NCI-H82 treated with DMSO at 0.1 percent for 48 hours (cell line): ENCODE measurements at regions not wholly inside any gene's neighbourhood (a gene's known extent, or its start where the extent isn't known, plus 50 kb on each side); places are given as distances from the start of the nearest gene placed in this dataset.

ENCODE experiments used
- DNase-seq: peaks from one replicate; lab custom pipeline; 2025; ENCODE audit not compliant: unreplicated experiment; lab: John Stamatoyannopoulos, UW

GRCh38 chr18:71597219-71597618, 946.9 kb downstream of the CBLN2 start:
- DNase-seq, result no peak

GRCh38 chr18:71583252-71583651, 960.9 kb downstream of the CBLN2 start:
- DNase-seq, result no peak

- no peak for DNase-seq
Observed at GRCh38 chr18:71554686-71555085, 989.5 kb downstream of the CBLN2 start.

GRCh38 chr18:71541643-71542042, 1002.5 kb downstream of the CBLN2 start:
- no peak for DNase-seq

GRCh38 chr18:71529703-71530303, 1014.3 kb downstream of the CBLN2 start:
- no peak for DNase-seq

- DNase-seq, result no peak
Observed at GRCh38 chr18:71523483-71524435, 1020.4 kb downstream of the CBLN2 start.

GRCh38 chr18:71505526-71505925, 1038.6 kb downstream of the CBLN2 start:
- DNase-seq, result no peak

- no peak for DNase-seq
Observed at GRCh38 chr18:71503222-71503621, 1040.9 kb downstream of the CBLN2 start.

GRCh38 chr18:71485611-71486010, 1058.5 kb downstream of the CBLN2 start:
- DNase-seq, result no peak

GRCh38 chr18:71471963-71472725, 1072.0 kb downstream of the CBLN2 start:
- no peak for DNase-seq

GRCh38 chr18:71456206-71456605, 1087.9 kb downstream of the CBLN2 start:
- no peak for DNase-seq

- no peak for DNase-seq
Observed at GRCh38 chr18:71450257-71450656, 1093.9 kb downstream of the CBLN2 start.

- DNase-seq, result no peak
Observed at GRCh38 chr18:71443706-71444480, 1100.2 kb downstream of the CBLN2 start.

GRCh38 chr18:71442731-71443141, 1101.4 kb downstream of the CBLN2 start:
- no peak for DNase-seq

GRCh38 chr18:71441156-71441555, 1103.0 kb downstream of the CBLN2 start:
- no peak for DNase-seq

- DNase-seq, result no peak
Observed at GRCh38 chr18:71437511-71437910, 1106.6 kb downstream of the CBLN2 start.

GRCh38 chr18:71433373-71433772, 1110.8 kb downstream of the CBLN2 start:
- DNase-seq, result no peak

GRCh38 chr18:71431689-71432088, 1112.5 kb downstream of the CBLN2 start:
- no peak for DNase-seq

GRCh38 chr18:71431171-71431570, 1113.0 kb downstream of the CBLN2 start:
- no peak for DNase-seq

GRCh38 chr18:71426441-71426840, 1117.7 kb downstream of the CBLN2 start:
- DNase-seq, result no peak
